GM10266 (cell line): ENCODE measurements at regions not wholly inside any gene's neighbourhood (a gene's known extent, or its start where the extent isn't known, plus 50 kb on each side); places are given as distances from the start of the nearest gene placed in this dataset.

Experiments used
- DNase-seq: peaks from one replicate; pipeline ENCODE4 v3.0.0; 2012; ENCODE audit errors: extremely low spot score
- TF ChIP-seq, protein P1 (sequence below): IDR thresholded peaks from 2 replicates; pipeline ENCODE4 v1.5.1; 2012; ENCODE audit warnings: mild to moderate bottlenecking, low read depth; ENCODE audit not compliant: control insufficient read depth, insufficient read depth; ENCODE audit errors: missing control alignments

DNA sequence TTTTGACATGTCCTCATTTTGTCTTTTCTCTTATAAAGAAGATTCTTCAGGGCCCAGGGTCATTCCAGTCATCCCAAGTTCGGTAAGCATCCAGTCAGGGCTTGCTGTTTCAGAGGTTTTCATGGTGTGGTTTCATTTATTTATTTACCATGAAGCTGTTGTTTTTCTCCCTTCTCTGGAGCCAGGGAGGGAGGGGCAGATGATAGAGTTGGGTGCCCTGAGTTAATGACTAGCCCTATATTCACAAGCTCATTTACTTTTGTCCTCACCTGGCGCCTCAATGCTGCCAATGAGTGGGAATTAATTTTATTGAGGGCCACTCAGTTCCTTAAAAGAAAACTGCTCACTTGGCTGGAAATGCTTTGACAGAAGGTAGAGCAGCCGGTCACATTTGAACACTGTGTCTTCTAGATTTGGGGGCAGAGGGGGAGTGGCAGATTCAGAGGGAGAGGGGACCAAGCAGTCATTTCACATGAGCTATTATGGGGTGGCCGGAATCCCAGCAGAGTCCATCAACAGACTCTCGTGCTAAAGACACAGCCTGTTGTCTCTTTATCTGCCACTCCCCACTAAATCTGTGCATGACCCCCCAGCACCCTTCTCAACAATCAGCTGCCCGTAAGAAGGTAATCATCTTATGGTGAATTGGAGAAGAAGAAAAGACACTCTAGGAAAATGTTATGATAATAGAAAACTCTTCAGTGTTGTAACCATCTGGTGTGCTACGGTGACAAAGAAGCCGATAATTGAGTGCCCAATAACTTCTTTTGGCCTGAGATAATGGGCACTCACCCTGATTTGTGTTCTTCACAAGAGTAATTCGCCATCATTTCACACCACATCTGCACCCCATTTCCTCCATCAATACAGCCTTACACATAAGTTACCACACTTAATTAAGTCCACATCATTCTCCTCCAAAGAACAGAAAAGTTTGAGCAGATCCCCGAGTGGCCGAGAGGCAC is 573.5 kb upstream of the JAG1 start:
- no peak for DNase-seq
- TF ChIP-seq, protein P1, sequence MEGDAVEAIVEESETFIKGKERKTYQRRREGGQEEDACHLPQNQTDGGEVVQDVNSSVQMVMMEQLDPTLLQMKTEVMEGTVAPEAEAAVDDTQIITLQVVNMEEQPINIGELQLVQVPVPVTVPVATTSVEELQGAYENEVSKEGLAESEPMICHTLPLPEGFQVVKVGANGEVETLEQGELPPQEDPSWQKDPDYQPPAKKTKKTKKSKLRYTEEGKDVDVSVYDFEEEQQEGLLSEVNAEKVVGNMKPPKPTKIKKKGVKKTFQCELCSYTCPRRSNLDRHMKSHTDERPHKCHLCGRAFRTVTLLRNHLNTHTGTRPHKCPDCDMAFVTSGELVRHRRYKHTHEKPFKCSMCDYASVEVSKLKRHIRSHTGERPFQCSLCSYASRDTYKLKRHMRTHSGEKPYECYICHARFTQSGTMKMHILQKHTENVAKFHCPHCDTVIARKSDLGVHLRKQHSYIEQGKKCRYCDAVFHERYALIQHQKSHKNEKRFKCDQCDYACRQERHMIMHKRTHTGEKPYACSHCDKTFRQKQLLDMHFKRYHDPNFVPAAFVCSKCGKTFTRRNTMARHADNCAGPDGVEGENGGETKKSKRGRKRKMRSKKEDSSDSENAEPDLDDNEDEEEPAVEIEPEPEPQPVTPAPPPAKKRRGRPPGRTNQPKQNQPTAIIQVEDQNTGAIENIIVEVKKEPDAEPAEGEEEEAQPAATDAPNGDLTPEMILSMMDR: no peak

DNA sequence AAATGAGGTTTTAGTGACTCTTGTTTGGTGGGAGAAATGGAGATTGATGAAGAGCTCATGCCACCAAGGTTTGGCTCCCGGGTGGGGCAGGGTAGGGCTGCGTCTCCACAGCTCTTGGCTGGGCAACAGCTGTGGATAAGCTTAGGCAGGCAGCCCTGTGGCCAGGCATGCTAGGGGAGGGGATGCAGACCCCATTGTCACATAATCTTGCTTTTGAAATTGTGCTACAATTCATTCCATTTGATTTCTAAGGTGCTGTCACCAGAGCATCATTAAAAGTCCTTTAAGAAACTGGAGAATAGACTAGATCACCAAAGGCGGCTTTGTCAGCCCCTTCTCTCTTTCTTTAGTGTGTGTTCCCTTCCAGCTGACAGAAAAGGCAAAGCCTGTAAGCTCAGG is 574.2 kb upstream of the JAG1 start:
- TF ChIP-seq, protein P1: no peak
- DNase-seq: no peak

DNA sequence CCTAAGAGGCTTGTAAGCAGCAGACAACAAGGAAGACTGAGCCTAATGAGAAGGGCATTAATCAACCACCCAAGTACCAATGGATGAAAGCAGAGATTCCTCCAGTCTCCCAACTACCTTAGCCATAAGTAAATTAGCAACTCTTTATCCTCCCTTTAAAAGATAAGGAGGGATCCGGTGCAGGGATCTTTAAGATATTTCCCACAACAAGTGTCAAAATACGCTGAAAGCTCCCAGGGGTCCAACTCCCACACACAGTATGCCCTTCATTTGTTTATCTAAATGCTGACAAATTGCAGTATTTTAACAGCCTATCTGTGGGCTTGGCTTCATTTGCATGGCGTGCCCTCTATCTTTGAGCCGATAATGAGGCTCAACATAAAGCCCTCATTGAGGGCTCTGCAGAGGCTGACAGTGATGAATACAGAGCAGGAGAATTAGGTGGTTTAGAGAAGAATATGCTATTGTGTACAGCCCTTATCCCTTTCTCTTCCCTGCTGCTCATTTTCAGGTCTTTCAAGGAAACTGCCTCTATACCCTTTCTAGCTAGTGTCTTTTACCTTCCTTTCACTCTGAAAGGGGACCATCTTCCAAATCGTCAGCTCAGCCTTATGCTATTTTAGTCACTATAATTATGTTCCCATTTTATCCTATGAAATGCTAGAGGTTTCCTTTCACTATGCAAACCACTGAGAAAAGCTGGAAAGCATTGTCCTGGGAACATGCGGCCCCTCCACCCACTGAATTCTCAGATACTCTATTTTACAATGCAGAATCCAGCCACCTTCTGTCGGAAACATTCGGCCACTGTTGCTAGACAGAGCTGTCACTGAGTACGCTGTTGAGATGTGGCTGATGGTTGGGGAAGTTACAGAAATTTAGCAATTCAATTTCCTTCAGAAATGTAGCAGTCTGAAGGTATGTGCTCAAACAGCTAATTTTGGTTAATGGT is 575.2 kb upstream of the JAG1 start:
- TF ChIP-seq, protein P1: no peak
- DNase-seq: no peak

DNA sequence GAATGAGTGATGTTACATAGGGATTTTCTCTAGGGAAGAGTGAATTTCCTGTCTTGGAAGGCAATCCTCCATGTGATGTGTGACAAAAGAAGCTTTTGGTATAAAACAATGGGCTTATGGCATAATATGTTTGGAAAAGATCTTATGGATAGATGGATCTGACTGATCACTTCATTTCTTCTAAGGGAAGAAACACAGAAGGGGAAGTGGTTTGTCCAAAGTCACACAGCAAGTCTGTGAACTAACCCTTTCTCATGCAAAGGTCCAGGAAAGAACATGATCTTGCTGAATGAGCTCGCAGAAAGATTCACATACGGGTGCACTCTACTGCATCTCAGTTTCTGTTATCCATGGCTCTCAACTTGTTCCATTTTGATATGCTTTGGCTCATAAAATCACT is 575.9 kb upstream of the JAG1 start:
- DNase-seq: no peak
- TF ChIP-seq, protein P1: no peak

DNA sequence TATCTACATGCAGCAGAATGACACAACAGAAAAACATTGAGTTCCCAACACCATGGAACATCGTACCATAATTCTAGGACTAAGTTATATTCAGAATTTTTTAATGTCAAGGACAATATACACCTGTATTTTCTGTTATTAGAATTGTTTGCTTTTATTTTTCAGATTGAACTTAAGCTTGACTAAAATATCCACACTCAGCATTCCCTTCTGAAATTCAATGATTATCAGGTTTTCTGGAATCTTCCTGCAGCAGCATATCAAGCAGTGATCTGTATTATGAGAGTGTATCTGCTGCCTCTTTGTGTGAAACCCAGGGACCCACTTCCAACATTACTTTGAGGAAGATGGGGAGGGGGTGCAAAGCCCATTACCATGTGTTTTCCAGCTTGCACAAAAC is 578.6 kb upstream of the JAG1 start:
- TF ChIP-seq, protein P1: no peak
- DNase-seq: no peak

DNA sequence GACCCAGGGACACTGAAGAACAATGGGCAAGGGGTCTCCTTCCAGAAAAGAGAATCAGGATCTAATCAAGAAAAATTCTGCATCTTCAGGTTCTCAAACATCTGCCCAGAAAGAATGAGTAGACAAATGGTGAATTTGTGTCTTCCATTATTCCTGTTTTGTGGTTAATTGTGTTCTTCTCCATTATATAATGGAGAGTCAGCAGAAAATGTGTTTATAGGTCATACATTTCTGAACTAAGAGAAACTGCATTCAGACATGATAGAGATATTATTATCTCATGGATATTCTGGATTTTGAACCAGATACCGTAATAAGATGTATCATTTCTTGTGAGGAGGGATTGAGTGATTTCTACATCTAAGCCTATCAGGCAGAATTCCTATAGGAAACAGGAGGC is 581.7 kb upstream of the JAG1 start:
- TF ChIP-seq, protein P1: no peak
- no peak for DNase-seq
